HEK293 (cell line): ENCODE measurements at regions not wholly inside any gene's neighbourhood (a gene's known extent, or its start where the extent isn't known, plus 50 kb on each side); places are given as distances from the start of the nearest gene placed in this dataset.

Experiments used
- CTCF ChIA-PET: fragments of 350-600 bp; formaldehyde crosslinking; extraction: SDS; loops from one replicate; lab custom pipeline; 2021; ENCODE audit warnings: antibody characterized with exemption; lab: Yijun Ruan, JAX
- POLR2A ChIA-PET: fragments of 300-600 bp; formaldehyde crosslinking; extraction: SDS; loops from one replicate; lab custom pipeline; 2020; ENCODE audit warnings: antibody characterized with exemption, inconsistent platforms; lab: Yijun Ruan, JAX
- H3K27ac ChIP-seq: fragments of 200-500 bp; sonication (Bioruptor generic); 2 replicates; pipeline ENCODE4 v1.5.1; 2014; ENCODE audit warnings: low read depth, low read length, control low read depth, inconsistent platforms; ENCODE audit errors: extremely low read depth
- H3K36me3 ChIP-seq, 2 experiments: fragments of 200-500 bp in 1 of 2; sonication (Bioruptor generic) in 1 of 2; 1 replicate in 1 of 2; 2 replicates in 1 of 2; pipeline ENCODE4 v1.5.1; 2014 to 2017; ENCODE audit warnings: inconsistent platforms in 2 of 2, low read length in 2 of 2; ENCODE audit not compliant: control insufficient read depth in 2 of 2, insufficient read depth in 1 of 2
- H3K4me1 ChIP-seq: fragments of 200-500 bp; sonication (Bioruptor generic); 2 replicates; pipeline ENCODE4 v1.5.1; 2014; ENCODE audit warnings: mild to moderate bottlenecking, low read length, inconsistent platforms; ENCODE audit not compliant: control insufficient read depth, insufficient read depth
- H3K4me3 ChIP-seq: 2 replicates; pipeline ENCODE4 v1.5.1; 2011; ENCODE audit warnings: low read depth, mild to moderate bottlenecking, control low read depth, low read length, moderate library complexity
- H3K9me3 ChIP-seq: fragments of 200-500 bp; sonication (Bioruptor generic); 2 replicates; pipeline ENCODE4 v1.5.1; 2014; ENCODE audit warnings: low read depth, low read length, inconsistent platforms; ENCODE audit not compliant: control insufficient read depth, insufficient read depth
- ATF2 ChIP-seq: fragments of 450-650 bp; formaldehyde crosslinking; IDR thresholded peaks from 2 replicates; pipeline ENCODE4 v1.5.1; 2016; ENCODE audit warnings: missing biosample characterization, missing genetic modification characterization, low read depth
- KLF16 ChIP-seq: fragments of 450-650 bp; formaldehyde crosslinking; IDR thresholded peaks from 2 replicates; pipeline ENCODE4 v1.5.1; 2017; ENCODE audit warnings: missing biosample characterization, missing genetic modification characterization
- OSR2 ChIP-seq: fragments of 450-650 bp; formaldehyde crosslinking; IDR thresholded peaks from 2 replicates; pipeline ENCODE4 v1.5.1; 2016; ENCODE audit warnings: missing biosample characterization, missing genetic modification characterization
- PATZ1 ChIP-seq: fragments of 450-650 bp; formaldehyde crosslinking; IDR thresholded peaks from 2 replicates; pipeline ENCODE4 v1.5.1; 2016; ENCODE audit warnings: missing biosample characterization, missing genetic modification characterization
- REST ChIP-seq: fragments of 450-650 bp; formaldehyde crosslinking; IDR thresholded peaks from 2 replicates; pipeline ENCODE4 v1.5.1; 2016; ENCODE audit warnings: missing biosample characterization, missing genetic modification characterization
- ZEB2 ChIP-seq: fragments of 450-650 bp; formaldehyde crosslinking; IDR thresholded peaks from 2 replicates; pipeline ENCODE4 v1.5.1; 2016; ENCODE audit warnings: missing biosample characterization, missing genetic modification characterization
- ZFP41 ChIP-seq: fragments of 450-650 bp; formaldehyde crosslinking; IDR thresholded peaks from 2 replicates; pipeline ENCODE4 v1.5.1; 2016; ENCODE audit warnings: missing biosample characterization, missing genetic modification characterization, borderline replicate concordance
- ZIC2 ChIP-seq: fragments of 450-650 bp; formaldehyde crosslinking; IDR thresholded peaks from 2 replicates; pipeline ENCODE4 v1.5.1; 2016; ENCODE audit warnings: missing biosample characterization, missing genetic modification characterization
- ZNF140 ChIP-seq: fragments of 450-650 bp; formaldehyde crosslinking; IDR thresholded peaks from 2 replicates; pipeline ENCODE4 v1.5.1; 2016; ENCODE audit warnings: missing biosample characterization, missing genetic modification characterization
- ZNF280C ChIP-seq: fragments of 450-650 bp; formaldehyde crosslinking; IDR thresholded peaks from 2 replicates; pipeline ENCODE4 v1.5.1; 2016; ENCODE audit warnings: missing biosample characterization, missing genetic modification characterization
- ZNF292 ChIP-seq: fragments of 450-650 bp; formaldehyde crosslinking; IDR thresholded peaks from 2 replicates; pipeline ENCODE4 v1.5.1; 2016; ENCODE audit warnings: low read depth, missing biosample characterization, missing genetic modification characterization, borderline replicate concordance
- ZNF416 ChIP-seq: fragments of 450-650 bp; formaldehyde crosslinking; IDR thresholded peaks from 2 replicates; pipeline ENCODE4 v1.5.1; 2016; ENCODE audit warnings: missing biosample characterization, missing genetic modification characterization
- ZNF514 ChIP-seq: fragments of 450-650 bp; formaldehyde crosslinking; IDR thresholded peaks from 2 replicates; pipeline ENCODE4 v1.5.1; 2016; ENCODE audit warnings: missing biosample characterization, missing genetic modification characterization
- ZNF544 ChIP-seq: fragments of 450-650 bp; formaldehyde crosslinking; IDR thresholded peaks from 2 replicates; pipeline ENCODE4 v1.5.0; 2017; ENCODE audit warnings: missing biosample characterization, missing genetic modification characterization
- ZNF555 ChIP-seq: fragments of 450-650 bp; formaldehyde crosslinking; conservative IDR thresholded peaks from 2 replicates; pipeline ENCODE4 v1.5.1; 2017; ENCODE audit warnings: missing biosample characterization, mild to moderate bottlenecking, missing genetic modification characterization, inconsistent platforms
- TF ChIP-seq, protein P1 (sequence below): fragments of 450-650 bp; formaldehyde crosslinking; IDR thresholded peaks from 2 replicates; pipeline ENCODE4 v1.5.1; 2016; ENCODE audit warnings: missing biosample characterization, missing genetic modification characterization

DNA sequence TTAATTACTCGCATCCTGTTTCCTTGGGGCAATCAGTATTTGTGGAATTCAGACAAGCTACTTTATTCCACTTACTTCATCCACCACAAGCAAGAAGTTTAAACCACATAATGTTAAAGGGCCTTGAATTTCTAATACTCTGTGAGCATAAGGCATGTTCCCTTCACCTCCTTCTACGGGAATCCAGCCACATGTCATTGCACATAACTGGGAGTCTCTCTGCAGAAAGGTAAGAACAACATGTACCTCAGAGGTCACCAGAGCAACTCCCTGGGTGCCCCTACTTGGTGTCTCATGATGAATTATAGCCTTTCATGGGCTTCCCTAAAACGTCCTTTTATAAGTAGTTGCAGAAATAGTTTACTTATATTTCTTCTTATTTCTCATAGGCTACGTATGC, 553.2 kb downstream of the DTWD2 start (continued):
- TF ChIP-seq ZFP41 (tag by site-specific recombination) = no peak
- no peak for TF ChIP-seq ZNF140 (tag by site-specific recombination)
- TF ChIP-seq, protein P1, sequence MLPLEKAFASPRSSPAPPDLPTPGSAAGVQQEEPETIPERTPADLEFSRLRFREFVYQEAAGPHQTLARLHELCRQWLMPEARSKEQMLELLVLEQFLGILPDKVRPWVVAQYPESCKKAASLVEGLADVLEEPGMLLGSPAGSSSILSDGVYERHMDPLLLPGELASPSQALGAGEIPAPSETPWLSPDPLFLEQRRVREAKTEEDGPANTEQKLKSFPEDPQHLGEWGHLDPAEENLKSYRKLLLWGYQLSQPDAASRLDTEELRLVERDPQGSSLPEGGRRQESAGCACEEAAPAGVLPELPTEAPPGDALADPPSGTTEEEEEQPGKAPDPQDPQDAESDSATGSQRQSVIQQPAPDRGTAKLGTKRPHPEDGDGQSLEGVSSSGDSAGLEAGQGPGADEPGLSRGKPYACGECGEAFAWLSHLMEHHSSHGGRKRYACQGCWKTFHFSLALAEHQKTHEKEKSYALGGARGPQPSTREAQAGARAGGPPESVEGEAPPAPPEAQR = no peak
- TF ChIP-seq, all 188 proteins: peak for 0

- Histone ChIP-seq H3K9me3 (no peaks in the 10 kb centered on the region), H3K27ac (no peak overlapping the region), H3K36me3 (no peaks in the 10 kb centered on the region), H3K4me3 (no peak overlapping the region), H3K4me1 (no peaks in the 10 kb centered on the region)
- TF ChIP-seq ZIC2 (tag by site-specific recombination) (no peak), PATZ1 (tag by site-specific recombination) (no peak), ZNF514 (tag by site-specific recombination) (no peak), ZNF292 (tag by site-specific recombination) (no peak), ATF2 (tag by site-specific recombination) (no peak), ZNF416 (tag by site-specific recombination) (no peak), ZNF280C (tag by site-specific recombination) (no peak), ZEB2 (tag by site-specific recombination) (no peak), ZNF555 (no peak), REST (tag by site-specific recombination) (no peak), KLF16 (tag by site-specific recombination) (no peak), OSR2 (tag by site-specific recombination) (no peak), ZNF544 (no peak)
- ChIA-PET CTCF (no interaction called here), POLR2A (no interaction called here)
Measured at GRCh38 chr5:118434522-118434921, 553.8 kb downstream of the DTWD2 start.
